HL-60 (cell line): ENCODE measurements at regions not wholly inside any gene's neighbourhood (a gene's known extent, or its start where the extent isn't known, plus 50 kb on each side); places are given as distances from the start of the nearest gene placed in this dataset.
A peak's percentile ranks its signal among the peaks of the same experiment; 100 is the strongest.

Experiments used
- DNase-seq, 2 experiments: peaks; one replicate each; pipeline ENCODE4 v3.0.0-alpha.2; 2010 to 2020; ENCODE audit warnings: low read depth in 1 of 2, low spot score in 1 of 2
- H3K27ac ChIP-seq: fragments of 250-450 bp; sonication (Bioruptor Pico); replicated peaks from 2 replicates; pipeline ENCODE4 v1.5.1; 2020; ENCODE audit warnings: mild to moderate bottlenecking, moderate library complexity
- H3K27me3 ChIP-seq: fragments of 250-450 bp; sonication (Bioruptor Pico); 2 replicates; pipeline ENCODE4 v1.5.1; 2021; ENCODE audit warnings: mild to moderate bottlenecking, moderate library complexity; ENCODE audit not compliant: insufficient read depth, poor library complexity, severe bottlenecking
- H3K4me3 ChIP-seq: replicated peaks from 2 replicates; pipeline ENCODE4 v1.5.1; 2011; ENCODE audit warnings: mild to moderate bottlenecking, control low read depth, low read length; ENCODE audit not compliant: insufficient read depth
- CTCF ChIP-seq: IDR thresholded peaks from one replicate; pipeline ENCODE4 v1.5.1; 2011; ENCODE audit warnings: low read length, control low read depth, inconsistent platforms; ENCODE audit not compliant: insufficient read depth
- GABPA ChIP-seq: IDR thresholded peaks from 2 replicates; pipeline ENCODE4 v1.6.1; 2012; ENCODE audit warnings: low read depth
- POLR2AphosphoS5 ChIP-seq: IDR thresholded peaks from 2 replicates; pipeline ENCODE4 v1.6.1; 2012; ENCODE audit warnings: low read depth
- REST ChIP-seq: IDR thresholded peaks from 2 replicates; pipeline ENCODE4 v1.6.1; 2012; ENCODE audit warnings: low read depth; ENCODE audit not compliant: insufficient replicate concordance
- SPI1 ChIP-seq: IDR thresholded peaks from 2 replicates; pipeline ENCODE4 v1.6.1; 2012; ENCODE audit warnings: low read depth, mild to moderate bottlenecking, borderline replicate concordance

- no peak overlapping the region for H3K4me3 ChIP-seq
- no peak for TF ChIP-seq REST
- TF ChIP-seq SPI1: no peak
- TF ChIP-seq GABPA: no peak
- no peak for TF ChIP-seq CTCF
- no peak for TF ChIP-seq POLR2AphosphoS5
- no peak for DNase-seq
- H3K27me3 ChIP-seq: no peaks in the 10 kb centered on the region
- no peak overlapping the region for H3K27ac ChIP-seq
Measured at GRCh38 chr2:206368484-206368883, 74.8 kb upstream of the ADAM23 start.

- no peaks in the 10 kb centered on the region for H3K27me3 ChIP-seq
- no peak overlapping the region for H3K4me3 ChIP-seq
- no peak overlapping the region; the same call in 1 of the 2 replicates for H3K27ac ChIP-seq
- peak in 1 of 2 experiments; percentile 6 for DNase-seq
- TF ChIP-seq CTCF: no peak
- TF ChIP-seq POLR2AphosphoS5: no peak
Measured at GRCh38 chr2:206368933-206369569, 74.3 kb upstream of the ADAM23 start.

GRCh38 chr2:206375956-206376355 lies 67.4 kb upstream of the ADAM23 start:
- TF ChIP-seq SPI1 (no peak), REST (no peak), CTCF (no peak), GABPA (no peak), POLR2AphosphoS5 (no peak)
- no peaks in the 10 kb centered on the region for H3K27me3 ChIP-seq
- H3K4me3 ChIP-seq: no peak overlapping the region
- no peak overlapping the region for H3K27ac ChIP-seq
- DNase-seq: no peak

- H3K27ac ChIP-seq: no peak overlapping the region
- no peak for DNase-seq
- TF ChIP-seq REST (no peak), CTCF (no peak), GABPA (no peak), SPI1 (no peak), POLR2AphosphoS5 (no peak)
Measured at GRCh38 chr2:206378835-206379234, 64.5 kb upstream of the ADAM23 start.

More at GRCh38 chr2:206378835-206379234, 64.5 kb upstream of the ADAM23 start:
- H3K4me3 ChIP-seq: no peak overlapping the region
- H3K27me3 ChIP-seq: no peaks in the 10 kb centered on the region
